NCI-H774 (cell line): ENCODE measurements at regions not wholly inside any gene's neighbourhood (a gene's known extent, or its start where the extent isn't known, plus 50 kb on each side); places are given as distances from the start of the nearest gene placed in this dataset.
"Not testable (repeated sequence)": the region's sequence is repeated elsewhere in the genome, so short reads cannot be mapped to it uniquely, and the experiment has no call there.

Experiments used
- DNase-seq: peaks from one replicate; lab custom pipeline; 2025; lab: John Stamatoyannopoulos, UW

DNA sequence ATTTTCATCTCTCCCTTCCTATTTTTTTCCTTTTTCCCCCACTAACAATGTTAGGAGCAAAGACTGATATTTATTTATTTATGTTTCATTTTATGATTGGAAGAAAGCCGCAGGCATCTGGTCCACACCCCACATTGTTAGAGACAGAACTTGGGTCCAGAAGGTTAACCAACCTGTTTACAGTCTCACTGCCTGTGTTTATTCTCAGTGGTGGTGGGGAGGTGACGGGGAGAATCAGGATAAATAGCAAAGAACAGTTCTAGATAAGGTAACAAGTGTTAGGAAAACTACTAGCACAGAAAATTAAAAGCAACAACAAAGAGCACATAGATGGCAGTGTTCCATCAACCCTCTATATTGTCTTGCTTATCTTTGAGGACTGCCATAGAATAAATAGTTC, 301.7 kb upstream of the DIPK2B start:
- DNase-seq, result no peak

DNA sequence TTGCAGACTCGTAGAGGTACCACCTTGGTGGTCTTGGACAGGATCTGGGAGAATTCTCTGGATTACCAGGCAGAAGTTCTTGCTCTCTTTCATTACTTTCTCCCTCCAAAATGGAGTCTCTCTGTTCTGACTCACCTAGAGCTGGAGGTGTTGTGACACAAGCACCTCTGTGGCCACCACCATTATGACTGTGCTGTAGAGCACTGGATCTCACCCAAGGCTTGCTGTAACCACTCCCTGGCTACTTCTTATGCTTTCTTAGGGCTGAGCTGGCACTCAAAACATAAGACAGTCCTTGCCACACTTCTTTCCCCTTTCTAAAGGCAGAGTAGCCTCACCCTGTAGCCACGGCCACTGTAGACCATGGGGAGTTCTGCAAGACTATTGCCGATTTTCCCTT, 296.6 kb upstream of the DIPK2B start:
- no peak for DNase-seq

DNA sequence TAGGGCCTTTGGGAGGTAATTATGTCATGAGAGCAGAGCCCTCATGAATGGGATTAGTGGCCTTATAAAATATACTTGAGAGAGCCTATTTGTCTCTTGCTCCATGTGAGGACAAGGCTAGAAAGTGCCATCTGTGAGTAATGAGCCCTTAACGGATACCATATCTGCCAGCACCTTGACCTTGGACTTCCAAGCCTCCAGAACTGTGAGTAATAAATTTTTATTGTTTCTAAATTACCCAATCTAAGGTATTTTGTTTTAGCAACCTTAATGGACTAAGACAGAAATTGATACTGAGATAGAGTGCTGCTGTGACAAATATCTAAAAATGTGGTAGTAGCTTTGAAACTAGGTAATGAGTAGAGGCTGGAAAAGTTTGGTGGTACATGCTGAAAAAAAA, 285.0 kb upstream of the DIPK2B start:
- DNase-seq, result no peak

DNA sequence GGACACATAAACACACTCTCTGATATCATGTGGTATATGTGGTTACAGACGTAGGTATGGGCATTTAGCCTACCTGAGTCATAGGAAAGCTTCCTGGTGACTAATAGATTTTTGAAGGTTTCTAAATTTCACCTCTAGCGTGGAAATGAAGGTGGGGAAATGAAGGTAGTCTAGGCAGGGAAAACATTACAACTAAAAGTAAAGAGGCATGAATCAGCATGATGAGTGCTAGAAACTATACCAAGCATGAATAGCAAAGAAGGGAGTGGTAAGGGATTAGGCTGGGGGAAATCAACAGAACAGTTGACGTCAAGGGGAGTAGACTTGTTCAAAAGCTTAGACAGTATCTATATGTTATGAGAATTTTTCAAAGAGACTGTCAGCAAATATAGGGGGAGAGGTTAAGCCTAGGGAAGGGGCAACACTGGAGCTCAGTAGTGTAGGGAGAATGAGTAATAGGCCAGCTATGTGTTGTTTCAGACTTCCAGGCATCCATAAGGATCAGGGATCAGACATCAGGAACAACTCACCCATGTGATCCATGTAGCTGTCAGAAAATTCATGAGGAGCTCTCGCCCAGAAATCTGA, 279.3 kb upstream of the DIPK2B start:
- DNase-seq, result no peak

DNA sequence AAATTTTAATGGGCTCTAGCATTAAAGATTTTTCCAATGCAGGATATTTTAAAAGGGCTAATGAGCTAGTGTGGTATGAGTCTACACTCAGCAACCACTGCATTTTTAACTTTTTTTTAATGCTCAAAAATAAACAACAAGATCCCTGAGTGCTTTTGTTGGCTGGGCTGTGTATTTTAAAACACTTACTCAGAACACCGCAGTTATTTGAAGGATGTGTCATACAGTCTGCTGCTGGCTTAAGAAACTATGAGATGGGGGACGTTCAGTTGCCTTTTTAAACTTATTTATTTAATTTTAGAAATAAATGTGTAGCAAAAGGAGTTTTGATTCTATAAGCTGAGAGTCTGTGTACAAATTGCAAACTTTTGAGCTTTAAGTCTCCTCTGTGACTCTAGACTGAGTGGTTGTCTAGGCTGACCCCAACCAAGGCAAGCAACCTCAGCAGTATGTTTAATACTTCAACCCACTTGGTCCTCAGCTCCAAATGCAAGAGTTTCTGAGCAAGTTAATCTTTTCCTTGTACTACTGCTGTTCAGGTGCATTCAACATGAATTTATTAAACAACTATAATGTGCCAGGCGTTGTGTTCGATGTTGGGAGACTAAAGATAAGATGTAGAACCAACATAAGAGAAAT, 278.6 kb upstream of the DIPK2B start:
- DNase-seq, result no peak

DNA sequence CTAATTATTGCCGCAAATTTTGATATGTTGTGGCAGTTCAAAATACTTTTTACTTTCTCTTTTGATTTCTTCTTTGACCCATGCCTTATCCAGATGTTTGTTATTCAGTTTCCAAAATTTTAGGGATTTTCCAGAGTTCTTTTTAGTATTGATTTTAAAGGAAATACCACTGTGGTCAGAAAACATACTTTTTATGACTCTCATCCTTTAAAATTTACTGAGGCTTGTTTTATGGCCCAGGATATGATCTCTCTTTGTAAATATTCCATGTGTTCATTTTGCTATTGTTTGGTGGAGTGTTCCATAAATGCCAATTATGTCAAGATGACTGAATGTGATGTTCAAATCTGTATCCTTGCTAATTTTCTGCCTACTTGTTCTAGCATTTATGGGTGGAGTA, 272.3 kb upstream of the DIPK2B start:
- no peak for DNase-seq

DNA sequence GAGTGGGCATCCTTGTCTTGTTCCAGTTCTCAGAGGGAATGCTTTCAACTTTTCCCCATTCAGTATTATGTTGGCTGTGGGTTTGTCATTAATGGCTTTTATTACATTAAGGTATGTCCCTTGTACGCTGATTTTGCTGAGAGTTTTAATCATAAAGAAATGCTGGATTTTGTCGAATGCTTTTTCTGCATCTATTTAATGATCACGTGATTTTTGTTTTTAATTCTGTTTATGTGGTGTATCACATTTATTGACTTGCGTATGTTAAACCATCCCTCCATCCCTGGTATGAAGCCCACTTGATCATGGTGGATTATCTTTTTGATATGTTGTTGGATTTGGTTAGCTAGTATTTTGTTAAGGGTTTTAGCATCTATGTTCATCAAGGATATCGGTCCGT, 266.9 kb upstream of the DIPK2B start:
- not testable (repeated sequence) for DNase-seq

- not testable (repeated sequence) for DNase-seq
Observed at GRCh38 chrX:45455732-45456131, 255.1 kb upstream of the DIPK2B start.

GRCh38 chrX:45454290-45454689, 253.6 kb upstream of the DIPK2B start:
- DNase-seq, result no peak

GRCh38 chrX:45449982-45450381, 249.3 kb upstream of the DIPK2B start:
- DNase-seq, result no peak

GRCh38 chrX:45447995-45448394, 247.3 kb upstream of the DIPK2B start:
- no peak for DNase-seq

DNA sequence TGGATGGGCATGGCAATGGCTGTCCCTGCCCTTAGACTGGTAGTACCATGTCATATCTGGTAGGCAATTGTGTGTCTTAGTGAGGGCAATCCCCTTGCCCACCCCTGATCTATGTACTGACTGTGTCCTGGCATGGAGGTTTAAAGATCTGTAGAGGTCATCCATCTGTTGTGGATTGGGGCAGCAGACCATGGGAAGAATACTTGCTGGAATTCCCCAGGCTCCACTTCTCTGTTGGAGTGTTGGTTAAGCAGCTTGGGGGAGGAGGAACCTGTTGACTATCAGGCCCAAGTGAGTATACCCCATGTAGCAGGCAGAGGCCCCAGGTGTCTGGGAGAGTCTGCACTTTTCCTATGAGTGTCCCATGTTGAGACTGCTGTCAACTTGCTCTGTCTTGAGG, 246.7 kb upstream of the DIPK2B start:
- DNase-seq, result no peak

DNA sequence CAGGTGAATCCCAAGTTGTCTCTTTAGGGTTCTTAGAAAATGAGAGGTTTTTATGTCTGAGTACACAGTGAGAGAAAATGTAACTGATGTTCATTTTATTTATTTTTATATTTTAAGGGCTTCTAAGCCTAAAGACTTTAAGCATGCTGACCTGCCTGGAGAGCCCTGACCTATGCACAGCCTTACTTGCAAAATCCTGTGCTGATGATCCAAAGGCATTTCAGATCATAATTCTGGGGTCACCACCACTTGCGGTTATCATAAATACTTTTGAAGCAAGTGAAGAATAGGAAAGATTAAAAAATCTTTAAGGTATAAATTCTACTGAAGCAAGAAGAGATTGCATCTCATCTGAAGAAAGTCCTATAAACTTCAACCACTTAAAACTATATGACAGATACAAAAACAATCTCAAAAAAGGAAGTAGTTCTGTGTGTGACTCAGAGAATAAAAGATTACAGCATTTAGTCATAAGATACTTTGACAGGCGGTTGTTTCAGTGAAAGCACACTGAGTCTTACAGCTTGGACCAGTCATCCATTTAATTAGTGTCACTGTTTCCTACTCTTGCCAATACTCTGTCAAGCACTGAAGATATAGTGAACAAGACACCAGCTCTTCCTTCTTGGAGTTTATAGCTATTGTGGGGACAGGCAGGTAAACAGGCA, 245.2 kb upstream of the DIPK2B start:
- DNase-seq, result no peak

GRCh38 chrX:45437186-45437585, 236.5 kb upstream of the DIPK2B start:
- DNase-seq, result no peak

GRCh38 chrX:45435481-45435880, 234.8 kb upstream of the DIPK2B start:
- no peak for DNase-seq

GRCh38 chrX:45434231-45434630, 233.6 kb upstream of the DIPK2B start:
- no peak for DNase-seq

GRCh38 chrX:45428831-45429230, 228.2 kb upstream of the DIPK2B start:
- DNase-seq, result no peak

- DNase-seq, result no peak
Observed at GRCh38 chrX:45424326-45424725, 223.7 kb upstream of the DIPK2B start.

DNA sequence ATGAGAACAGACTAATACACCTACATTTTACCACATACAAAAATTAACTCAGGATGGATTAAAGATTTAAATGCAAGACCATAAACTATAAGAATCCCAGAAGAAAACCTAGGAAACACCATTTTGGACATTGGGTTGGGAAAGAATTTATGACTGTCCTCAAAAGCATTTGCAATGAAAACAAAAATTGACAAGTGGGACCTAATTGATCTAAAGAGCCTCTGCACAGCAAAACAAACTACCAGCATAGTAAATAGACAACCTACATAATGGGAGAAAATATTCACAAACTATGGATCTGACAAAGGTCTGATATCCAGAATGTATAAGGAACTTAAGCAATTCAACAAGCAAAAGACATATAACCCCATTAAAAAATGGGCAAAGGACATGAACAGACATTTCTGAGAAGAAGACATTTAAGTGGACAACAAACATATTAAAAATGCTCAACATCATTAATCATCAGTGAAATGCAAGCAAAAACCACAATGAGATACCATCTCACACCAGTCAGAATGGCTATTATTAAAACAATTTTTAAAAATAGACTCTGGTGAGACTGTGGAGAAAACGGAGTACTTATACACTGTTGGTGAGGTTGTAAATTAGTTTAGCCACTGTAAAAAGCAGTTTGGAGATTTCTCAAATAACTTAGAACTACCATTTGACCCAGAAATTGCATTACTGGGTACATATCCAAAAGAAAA, 221.7 kb upstream of the DIPK2B start:
- DNase-seq, result no peak

DNA sequence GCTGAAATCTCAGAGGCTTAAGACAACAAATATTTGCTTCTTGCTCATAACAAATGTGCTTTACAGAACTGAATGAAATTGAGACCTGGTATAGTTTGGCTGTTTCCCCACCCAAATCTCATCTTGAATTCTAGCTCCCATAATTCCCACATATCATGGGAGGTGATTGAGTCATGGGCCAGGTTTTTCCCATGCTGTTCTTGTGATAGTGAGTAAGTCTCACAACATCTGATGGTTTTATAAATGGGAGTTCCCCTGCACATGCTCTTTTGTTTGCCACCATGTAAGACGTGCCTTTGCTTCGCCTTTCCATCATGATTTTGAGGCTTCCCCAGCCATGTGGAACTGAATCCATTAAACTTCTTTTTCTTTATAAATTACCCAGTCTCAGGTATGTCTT, 221.1 kb upstream of the DIPK2B start:
- no peak for DNase-seq

DNA sequence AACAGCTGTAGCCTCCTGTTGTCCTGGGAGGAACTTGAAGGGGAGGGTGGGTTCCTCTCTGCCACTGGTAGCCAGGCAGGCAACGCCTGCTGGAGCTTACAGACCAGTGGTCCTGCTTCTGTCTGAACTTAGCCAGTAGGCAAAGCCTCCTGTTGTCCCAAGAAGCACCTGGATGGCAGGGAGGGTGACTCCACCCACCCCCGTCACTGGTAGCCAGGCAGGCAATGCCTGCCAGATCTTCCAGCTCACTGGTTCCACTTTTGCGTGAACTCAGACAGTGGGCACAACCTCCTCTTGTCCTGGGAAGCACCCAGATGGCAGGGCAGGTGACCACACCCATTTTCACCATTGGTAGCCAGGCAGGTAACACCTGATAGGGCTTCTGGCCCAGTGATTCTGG, 203.5 kb upstream of the DIPK2B start:
- no peak for DNase-seq

- DNase-seq, result no peak
Observed at GRCh38 chrX:45401923-45402322, 201.2 kb upstream of the DIPK2B start.
